B cell (primary cell): ENCODE measurements at regions not wholly inside any gene's neighbourhood (a gene's known extent, or its start where the extent isn't known, plus 50 kb on each side); places are given as distances from the start of the nearest gene placed in this dataset.
"Not testable (repeated sequence)": the region's sequence is repeated elsewhere in the genome, so short reads cannot be mapped to it uniquely, and the experiment has no call there.

Source experiments
- ATAC-seq: fragments of 200-7000 bp; cut with Tn5 transposase; one replicate; pipeline ENCODE4 v1.10.0; 2021; ENCODE audit warnings: low read depth, mild to moderate bottlenecking, moderate number of reproducible peaks, moderate library complexity
- CTCF ChIA-PET: fragments of 350-600 bp; sonication (Branson Sonifier 250); formaldehyde crosslinking; loops from one replicate; lab custom pipeline; 2021; ENCODE audit warnings: antibody characterized with exemption, inconsistent platforms; lab: Charles Lee
- POLR2A ChIA-PET: fragments of 350-600 bp; sonication (Branson Sonifier 250); formaldehyde crosslinking; loops from one replicate; lab custom pipeline; 2021; ENCODE audit warnings: antibody characterized with exemption; lab: Charles Lee
- DNase-seq: peaks from one replicate; pipeline ENCODE4 v3.0.0; 2013
- H2AFZ ChIP-seq: 2 replicates; pipeline ENCODE4 v1.6.1; 2012; ENCODE audit warnings: mild to moderate bottlenecking, low read depth, low read length; ENCODE audit not compliant: insufficient read depth, poor library complexity, severe bottlenecking
- H3K27ac ChIP-seq, 2 donors: 1 replicate in 1 of 2; 2 replicates in 1 of 2; pipeline ENCODE4 v1.5.1; 2012 to 2013; ENCODE audit warnings: low read length in 2 of 2, mild to moderate bottlenecking in 2 of 2, moderate library complexity in 1 of 2
- H3K27me3 ChIP-seq, 4 experiments: fragments of 200-600 bp in 1 of 4; sonication (generic) in 1 of 4; replicated peaks in 1 of 4; 1 replicate in 2 of 4; 2 replicates in 2 of 4; pipeline versions ENCODE4 v1.6.1 to v1.7.0; 2013 to 2016; ENCODE audit warnings: low read length in 3 of 4, mild to moderate bottlenecking in 2 of 4, mixed read lengths in 1 of 4, moderate library complexity in 1 of 4; ENCODE audit not compliant: insufficient read depth in 4 of 4, control insufficient read depth in 3 of 4; ENCODE audit errors: control extremely low read depth in 1 of 4
- H3K36me3 ChIP-seq, 2 experiments: replicated peaks in 1 of 2; 1 replicate in 1 of 2; 2 replicates in 1 of 2; pipeline versions ENCODE4 v1.6.1 to v1.7.1; 2013; ENCODE audit warnings: low read length in 1 of 2; ENCODE audit not compliant: insufficient read depth in 2 of 2, control insufficient read depth in 1 of 2; ENCODE audit errors: control extremely low read depth in 1 of 2, extremely low read depth in 1 of 2
- H3K4me1 ChIP-seq, 2 donors: fragments of 200-600 bp in 1 of 2; sonication (generic) in 1 of 2; 1 replicate in 1 of 2; 2 replicates in 1 of 2; pipeline versions ENCODE4 v1.5.1 to v1.6.1; 2013 to 2017; ENCODE audit warnings: low read length in 2 of 2; ENCODE audit not compliant: control insufficient read depth in 2 of 2, insufficient read depth in 2 of 2
- H3K4me2 ChIP-seq: replicated peaks from 2 replicates; pipeline ENCODE3; 2012; ENCODE audit warnings: mild to moderate bottlenecking, low read depth, low read length; ENCODE audit not compliant: poor library complexity, severe bottlenecking
- H3K4me3 ChIP-seq, 5 experiments: fragments of 200-600 bp in 1 of 5; sonication (generic) in 1 of 5; 1 replicate in 3 of 5; 2 replicates in 2 of 5; pipeline versions ENCODE4 v1.5.1 to v1.7.0; 2011 to 2016; ENCODE audit warnings: low read length in 4 of 5, mild to moderate bottlenecking in 4 of 5, low read depth in 2 of 5, control low read depth in 1 of 5, moderate library complexity in 1 of 5; ENCODE audit not compliant: insufficient read depth in 1 of 5; ENCODE audit errors: control extremely low read depth in 1 of 5, extremely low read depth in 1 of 5
- H3K79me2 ChIP-seq: fragments of 200-600 bp; sonication (generic); one replicate; pipeline ENCODE4 v1.6.0; 2016; ENCODE audit warnings: low read length; ENCODE audit not compliant: control insufficient read depth, insufficient read depth
- H3K9ac ChIP-seq: fragments of 200-600 bp; sonication (generic); 2 replicates; pipeline ENCODE4 v1.6.1; 2017; ENCODE audit warnings: mild to moderate bottlenecking, low read length, moderate library complexity
- H3K9me3 ChIP-seq, 3 donors: one replicate each; pipeline versions ENCODE4 v1.6.1 to v1.7.1; 2013; ENCODE audit warnings: low read length in 2 of 3; ENCODE audit not compliant: control insufficient read depth in 2 of 3, insufficient read depth in 1 of 3; ENCODE audit errors: control extremely low read depth in 1 of 3
- H4K20me1 ChIP-seq: 2 replicates; pipeline ENCODE4 v1.6.0; 2012; ENCODE audit warnings: mild to moderate bottlenecking, low read length; ENCODE audit not compliant: insufficient read depth, control insufficient read depth, poor library complexity, severe bottlenecking
- H3K27ac Mint-ChIP-seq: one replicate; pipeline ENCODE4 v1.8.0; 2021; ENCODE audit warnings: mixed read lengths
- H3K27me3 Mint-ChIP-seq: one replicate; pipeline ENCODE4 v1.8.0; 2021; ENCODE audit warnings: mixed read lengths
- H3K4me1 Mint-ChIP-seq: one replicate; pipeline ENCODE4 v1.8.0; 2021; ENCODE audit warnings: mixed read lengths
- H3K4me3 Mint-ChIP-seq: one replicate; pipeline ENCODE4 v1.8.0; 2021; ENCODE audit warnings: mixed read lengths
- H3K9me3 Mint-ChIP-seq: one replicate; pipeline ENCODE4 v1.8.0; 2022; ENCODE audit warnings: mixed read lengths; ENCODE audit not compliant: insufficient read depth
- EZH2 ChIP-seq: IDR thresholded peaks from 2 replicates; pipeline ENCODE4 v1.6.1; 2012; ENCODE audit warnings: borderline replicate concordance, low read depth, mild to moderate bottlenecking, moderate library complexity, low read length; ENCODE audit not compliant: insufficient read depth, poor library complexity, severe bottlenecking
- WGBS: methylation state at CpG from one replicate; pipeline ENCODE4 v1.1.5; 2013; ENCODE audit warnings: missing lambda C conversion rate; ENCODE audit not compliant: insufficient coverage; 5-methylcytosine and 5-hydroxymethylcytosine counted together
- intact Hi-C: fragments of 100-400 bp; cut with micrococcal nuclease; formaldehyde crosslinking; loops from one replicate; pipeline ENCODE4 v1.10.0; 2022
- TF ChIP-seq, protein P1 (sequence below): fragments of 200-600 bp; IDR thresholded peaks from one replicate; pipeline ENCODE4 v1.8.0; 2022; ENCODE audit warnings: antibody characterized with exemption, mild to moderate bottlenecking

DNA sequence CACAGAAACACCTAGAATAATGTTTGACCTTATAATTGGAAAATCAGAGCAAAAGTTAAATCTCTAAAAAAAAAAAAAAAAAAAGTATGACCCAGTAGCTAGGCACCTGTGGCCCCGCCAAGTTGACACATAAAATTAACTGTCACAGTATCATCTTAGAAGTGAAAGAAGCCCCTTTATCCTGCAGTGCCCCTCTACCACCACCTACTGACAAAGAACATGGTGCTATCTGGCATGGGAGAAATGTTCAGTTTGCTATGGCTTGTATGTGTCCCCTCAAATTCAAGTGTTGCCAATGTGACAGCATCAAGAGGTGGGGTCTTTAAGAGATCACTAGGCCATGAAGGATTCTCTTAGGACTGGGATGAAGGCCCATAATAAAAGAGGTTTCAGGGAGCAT is 601.5 kb downstream of the TRIML1 start:
- H3K4me2 ChIP-seq, H2AFZ ChIP-seq, H3K9me3 Mint-ChIP-seq, H3K27me3 Mint-ChIP-seq, H3K4me1 ChIP-seq, H3K27ac Mint-ChIP-seq, H3K27ac ChIP-seq, H4K20me1 ChIP-seq, H3K4me3 ChIP-seq, ATAC-seq, H3K4me3 Mint-ChIP-seq, H3K9ac ChIP-seq, H3K27me3 ChIP-seq, intact Hi-C loops, H3K36me3 ChIP-seq, POLR2A ChIA-PET, DNase-seq, CTCF ChIA-PET, H3K79me2 ChIP-seq, H3K4me1 Mint-ChIP-seq, H3K9me3 ChIP-seq: not testable (repeated sequence)
- WGBS = no CpG with 5 or more reads among the region's 1 CpG

DNA sequence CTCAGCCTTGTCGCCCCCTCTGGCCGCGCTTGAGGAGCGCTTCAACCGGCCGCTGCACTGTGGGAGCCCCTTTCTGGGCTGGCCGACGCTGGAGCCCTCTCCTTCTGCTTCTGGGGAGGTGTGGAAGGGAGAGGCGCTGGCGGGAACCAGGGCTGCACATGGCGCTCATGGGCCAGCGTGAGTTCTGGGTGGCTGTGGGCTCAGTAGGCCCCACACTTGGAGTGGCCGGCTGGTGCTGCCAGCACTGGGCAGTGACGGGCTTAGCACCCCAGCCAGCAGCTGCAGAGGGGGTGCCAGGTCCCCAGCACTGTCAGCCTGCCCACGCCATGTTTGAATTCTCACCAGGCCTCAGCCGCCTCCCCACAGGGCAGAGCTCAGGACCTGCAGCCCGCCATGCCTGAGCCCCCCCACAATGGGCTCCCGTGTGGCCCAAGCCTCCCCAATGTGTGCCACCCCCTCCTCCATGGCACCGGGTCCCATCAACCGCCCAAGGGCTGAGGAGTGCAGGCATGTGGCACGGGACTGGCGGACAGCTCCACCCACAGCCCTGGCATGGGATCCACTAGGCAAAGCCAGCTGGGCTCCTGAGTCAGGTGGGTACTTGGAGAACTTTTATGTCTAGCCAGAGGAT is 615.2 kb downstream of the TRIML1 start:
- WGBS = 93% methylated on average over 18 of the region's 22 CpGs
- ATAC-seq (no peak), DNase-seq (peak; percentile 2)
- no peak overlapping the region for H3K4me3 ChIP-seq
- H3K4me1 ChIP-seq = no peaks in the 10 kb centered on the region
- ChIA-PET CTCF (no interaction called here), POLR2A (no interaction called here)
- no peak overlapping the region for H2AFZ ChIP-seq
- H3K36me3 ChIP-seq = no peaks in the 10 kb centered on the region
- H3K9me3 Mint-ChIP-seq = peaks cover 2% of the 10 kb centered on the region
- H3K27ac Mint-ChIP-seq = no peak overlapping the region
- H3K79me2 ChIP-seq = no peaks in the 10 kb centered on the region
- H3K4me1 Mint-ChIP-seq = no peaks in the 10 kb centered on the region
- no peak overlapping the region for H3K4me3 Mint-ChIP-seq
- H3K27me3 Mint-ChIP-seq = no peaks in the 10 kb centered on the region
- TF ChIP-seq, protein P1, sequence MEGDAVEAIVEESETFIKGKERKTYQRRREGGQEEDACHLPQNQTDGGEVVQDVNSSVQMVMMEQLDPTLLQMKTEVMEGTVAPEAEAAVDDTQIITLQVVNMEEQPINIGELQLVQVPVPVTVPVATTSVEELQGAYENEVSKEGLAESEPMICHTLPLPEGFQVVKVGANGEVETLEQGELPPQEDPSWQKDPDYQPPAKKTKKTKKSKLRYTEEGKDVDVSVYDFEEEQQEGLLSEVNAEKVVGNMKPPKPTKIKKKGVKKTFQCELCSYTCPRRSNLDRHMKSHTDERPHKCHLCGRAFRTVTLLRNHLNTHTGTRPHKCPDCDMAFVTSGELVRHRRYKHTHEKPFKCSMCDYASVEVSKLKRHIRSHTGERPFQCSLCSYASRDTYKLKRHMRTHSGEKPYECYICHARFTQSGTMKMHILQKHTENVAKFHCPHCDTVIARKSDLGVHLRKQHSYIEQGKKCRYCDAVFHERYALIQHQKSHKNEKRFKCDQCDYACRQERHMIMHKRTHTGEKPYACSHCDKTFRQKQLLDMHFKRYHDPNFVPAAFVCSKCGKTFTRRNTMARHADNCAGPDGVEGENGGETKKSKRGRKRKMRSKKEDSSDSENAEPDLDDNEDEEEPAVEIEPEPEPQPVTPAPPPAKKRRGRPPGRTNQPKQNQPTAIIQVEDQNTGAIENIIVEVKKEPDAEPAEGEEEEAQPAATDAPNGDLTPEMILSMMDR = no peak
- no peak for TF ChIP-seq EZH2
- peaks cover 0 to 18% (median 0%) of the 10 kb centered on the region in 3 donors for H3K9me3 ChIP-seq
- H3K9ac ChIP-seq = no peak overlapping the region
- intact Hi-C loops = no loop called here
- no peak overlapping the region for H3K27ac ChIP-seq
- H4K20me1 ChIP-seq = no peaks in the 10 kb centered on the region
- H3K27me3 ChIP-seq = no peaks in the 10 kb centered on the region
- H3K4me2 ChIP-seq = no peak overlapping the region
